GM23338 (cell line): ENCODE measurements at regions not wholly inside any gene's neighbourhood (a gene's known extent, or its start where the extent isn't known, plus 50 kb on each side); places are given as distances from the start of the nearest gene placed in this dataset.

ENCODE experiments used
- ATAC-seq: fragments of 200-7000 bp; cut with Tn5 transposase; 3 replicates; pipeline ENCODE4 v1.9.1; 2020
- DNase-seq: peaks from one replicate; pipeline ENCODE4 v3.0.0-alpha.2; 2015; ENCODE audit warnings: low spot score
- H2AFZ ChIP-seq: fragments of 200-600 bp; sonication (generic); 2 replicates; pipeline ENCODE4 v1.8.0; 2016; ENCODE audit warnings: antibody characterized with exemption, mild to moderate bottlenecking, moderate library complexity
- H3F3A ChIP-seq: fragments of 200-600 bp; sonication (generic); replicated peaks from 2 replicates; pipeline ENCODE4 v1.8.0; 2017; ENCODE audit warnings: antibody characterized with exemption, mixed run types, low read depth
- H3K27ac ChIP-seq: fragments of 200-600 bp; sonication (generic); 2 replicates; pipeline ENCODE4 v1.6.1; 2016; ENCODE audit warnings: low read depth
- H3K27me3 ChIP-seq: fragments of 200-600 bp; sonication (generic); 2 replicates; pipeline ENCODE4 v1.8.0; 2016; ENCODE audit warnings: mild to moderate bottlenecking, mixed run types, moderate library complexity; ENCODE audit not compliant: insufficient read depth
- H3K36me3 ChIP-seq: fragments of 200-600 bp; sonication (generic); 2 replicates; pipeline ENCODE4 v1.8.0; 2016; ENCODE audit warnings: mild to moderate bottlenecking; ENCODE audit not compliant: insufficient read depth
- H3K4me1 ChIP-seq: fragments of 200-600 bp; sonication (generic); 2 replicates; pipeline ENCODE4 v1.8.0; 2016; ENCODE audit warnings: mild to moderate bottlenecking, moderate library complexity; ENCODE audit not compliant: insufficient read depth
- H3K4me2 ChIP-seq: fragments of 200-600 bp; sonication (generic); 2 replicates; pipeline ENCODE4 v1.7.1; 2017; ENCODE audit warnings: mixed run types
- H3K4me3 ChIP-seq: fragments of 200-600 bp; sonication (generic); 2 replicates; pipeline ENCODE4 v1.6.1; 2016; ENCODE audit warnings: mixed run types
- H3K79me2 ChIP-seq: fragments of 200-600 bp; sonication (generic); replicated peaks from 2 replicates; pipeline ENCODE4 v1.8.0; 2017; ENCODE audit warnings: mild to moderate bottlenecking; ENCODE audit not compliant: insufficient read depth
- H3K9me2 ChIP-seq: fragments of 200-600 bp; sonication (generic); 2 replicates; pipeline ENCODE4 v1.8.0; 2017; ENCODE audit not compliant: insufficient read depth
- H4K20me1 ChIP-seq: fragments of 200-600 bp; sonication (generic); replicated peaks from 2 replicates; pipeline ENCODE4 v1.8.0; 2017; ENCODE audit warnings: mild to moderate bottlenecking; ENCODE audit not compliant: insufficient read depth
- H3K27ac Mint-ChIP-seq: 2 replicates; pipeline ENCODE4 v1.8.0; 2020; ENCODE audit warnings: inconsistent platforms, mild to moderate bottlenecking, moderate library complexity, mixed read lengths
- H3K27me3 Mint-ChIP-seq: 3 replicates; pipeline ENCODE4 v1.8.0; 2022; ENCODE audit warnings: low read depth, mild to moderate bottlenecking, moderate library complexity, mixed read lengths, inconsistent platforms; ENCODE audit not compliant: insufficient read depth, poor library complexity
- H3K36me3 Mint-ChIP-seq: 3 replicates; pipeline ENCODE4 v1.8.0; 2021; ENCODE audit warnings: low read depth, mild to moderate bottlenecking, inconsistent platforms, moderate library complexity, mixed read lengths
- H3K4me1 Mint-ChIP-seq: 3 replicates; pipeline ENCODE4 v1.8.0; 2020; ENCODE audit warnings: mild to moderate bottlenecking, inconsistent platforms, mixed read lengths
- H3K4me3 Mint-ChIP-seq: 3 replicates; pipeline ENCODE4 v1.8.0; 2021; ENCODE audit warnings: moderate library complexity, mild to moderate bottlenecking, inconsistent platforms, mixed read lengths
- H3K9me3 Mint-ChIP-seq: 3 replicates; pipeline ENCODE4 v1.8.0; 2020; ENCODE audit warnings: moderate library complexity, mild to moderate bottlenecking, inconsistent platforms, mixed read lengths
- CREB1 ChIP-seq: fragments of 250-450 bp; sonication (Bioruptor Pico); IDR thresholded peaks from 2 replicates; pipeline ENCODE4 v1.5.0; 2020; ENCODE audit warnings: low read depth, mild to moderate bottlenecking, moderate library complexity
- EZH2 ChIP-seq: fragments of 200-600 bp; sonication (generic); IDR thresholded peaks from one replicate; pipeline ENCODE4 v1.8.0; 2017; ENCODE audit warnings: antibody characterized with exemption, mild to moderate bottlenecking, low read depth; ENCODE audit not compliant: unreplicated experiment
- EZH2phosphoT487 ChIP-seq: fragments of 200-600 bp; sonication (generic); IDR thresholded peaks from one replicate; pipeline ENCODE4 v1.8.1; 2018; ENCODE audit warnings: antibody characterized with exemption; ENCODE audit not compliant: unreplicated experiment
- JUNB ChIP-seq: IDR thresholded peaks from one replicate; pipeline ENCODE4 v1.6.1; 2016; ENCODE audit warnings: antibody characterized with exemption; ENCODE audit not compliant: unreplicated experiment
- NANOG ChIP-seq: IDR thresholded peaks from 2 replicates; pipeline ENCODE4 v1.6.1; 2016; ENCODE audit warnings: antibody characterized with exemption, borderline replicate concordance
- POLR2AphosphoS5 ChIP-seq: IDR thresholded peaks from 2 replicates; pipeline ENCODE4 v1.6.1; 2016; ENCODE audit warnings: antibody characterized with exemption, low read depth
- REST ChIP-seq: IDR thresholded peaks from one replicate; pipeline ENCODE4 v1.6.1; 2018; ENCODE audit warnings: antibody characterized with exemption; ENCODE audit not compliant: unreplicated experiment
- STAT1 ChIP-seq: IDR thresholded peaks from one replicate; pipeline ENCODE4 v1.6.1; 2016; ENCODE audit warnings: antibody characterized with exemption; ENCODE audit not compliant: unreplicated experiment
- ZNF114 ChIP-seq: fragments of 250-450 bp; sonication (Bioruptor Pico); IDR thresholded peaks from 2 replicates; pipeline ENCODE4 v1.5.0; 2020; ENCODE audit warnings: mild to moderate bottlenecking, moderate library complexity
- ZNF462 ChIP-seq: fragments of 250-450 bp; sonication (Bioruptor Pico); IDR thresholded peaks from 2 replicates; pipeline ENCODE4 v1.5.0; 2020; ENCODE audit warnings: mild to moderate bottlenecking, moderate library complexity
- TF ChIP-seq, protein P1 (sequence below), 2 experiments: fragments of 200-600 bp in 1 of 2; sonication (generic) in 1 of 2; conservative IDR thresholded peaks; 2 replicates each; pipeline versions ENCODE4 v1.5.1 to v1.6.1; 2016 to 2017; ENCODE audit warnings: antibody characterized with exemption in 2 of 2, low read depth in 2 of 2, mild to moderate bottlenecking in 2 of 2, moderate library complexity in 1 of 2
- TF ChIP-seq, protein P2 (sequence below): IDR thresholded peaks from 2 replicates; pipeline ENCODE4 v1.6.1; 2016; ENCODE audit warnings: antibody characterized with exemption

- no peak for TF ChIP-seq ZNF462 (CRISPR knock-in tag)
- no peak for TF ChIP-seq EZH2phosphoT487
- TF ChIP-seq REST = no peak
- no peak for TF ChIP-seq ZNF114
Measured at GRCh38 chr16:65660390-65660789, 538.5 kb upstream of the CDH11 start (continued).

- no peak for DNase-seq
- Histone ChIP-seq H3K36me3 (no peaks in the 10 kb centered on the region), H3K79me2 (no peaks in the 10 kb centered on the region), H3K4me2 (no peak overlapping the region), H3K27ac (no peak overlapping the region), H3K4me1 (no peaks in the 10 kb centered on the region), H3F3A (no peaks in the 10 kb centered on the region), H3K27me3 (no peaks in the 10 kb centered on the region), H3K9me2 (peaks cover 8% of the 10 kb centered on the region), H3K4me3 (no peak overlapping the region), H4K20me1 (no peaks in the 10 kb centered on the region), H2AFZ (no peak overlapping the region)
- ATAC-seq = no peak
- Mint-ChIP-seq H3K27me3 (peaks cover 2% of the 10 kb centered on the region), H3K4me3 (no peak overlapping the region), H3K36me3 (no peaks in the 10 kb centered on the region), H3K27ac (no peak overlapping the region), H3K4me1 (peaks cover 3% of the 10 kb centered on the region; the same call in 2 of the 3 replicates), H3K9me3 (peaks cover 4% of the 10 kb centered on the region; the same call in 2 of the 3 replicates)
- TF ChIP-seq EZH2 = no peak
- TF ChIP-seq JUNB = no peak
- TF ChIP-seq NANOG = no peak
- no peak for TF ChIP-seq POLR2AphosphoS5
- no peak for TF ChIP-seq ZNF114
- TF ChIP-seq, protein P1, sequence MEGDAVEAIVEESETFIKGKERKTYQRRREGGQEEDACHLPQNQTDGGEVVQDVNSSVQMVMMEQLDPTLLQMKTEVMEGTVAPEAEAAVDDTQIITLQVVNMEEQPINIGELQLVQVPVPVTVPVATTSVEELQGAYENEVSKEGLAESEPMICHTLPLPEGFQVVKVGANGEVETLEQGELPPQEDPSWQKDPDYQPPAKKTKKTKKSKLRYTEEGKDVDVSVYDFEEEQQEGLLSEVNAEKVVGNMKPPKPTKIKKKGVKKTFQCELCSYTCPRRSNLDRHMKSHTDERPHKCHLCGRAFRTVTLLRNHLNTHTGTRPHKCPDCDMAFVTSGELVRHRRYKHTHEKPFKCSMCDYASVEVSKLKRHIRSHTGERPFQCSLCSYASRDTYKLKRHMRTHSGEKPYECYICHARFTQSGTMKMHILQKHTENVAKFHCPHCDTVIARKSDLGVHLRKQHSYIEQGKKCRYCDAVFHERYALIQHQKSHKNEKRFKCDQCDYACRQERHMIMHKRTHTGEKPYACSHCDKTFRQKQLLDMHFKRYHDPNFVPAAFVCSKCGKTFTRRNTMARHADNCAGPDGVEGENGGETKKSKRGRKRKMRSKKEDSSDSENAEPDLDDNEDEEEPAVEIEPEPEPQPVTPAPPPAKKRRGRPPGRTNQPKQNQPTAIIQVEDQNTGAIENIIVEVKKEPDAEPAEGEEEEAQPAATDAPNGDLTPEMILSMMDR (conservative IDR thresholded peaks at IDR 0.05; ENCODE audit: low read depth in 2 of 2) = no peak
- TF ChIP-seq EZH2phosphoT487 = no peak
- no peak for TF ChIP-seq STAT1
- TF ChIP-seq, protein P2, sequence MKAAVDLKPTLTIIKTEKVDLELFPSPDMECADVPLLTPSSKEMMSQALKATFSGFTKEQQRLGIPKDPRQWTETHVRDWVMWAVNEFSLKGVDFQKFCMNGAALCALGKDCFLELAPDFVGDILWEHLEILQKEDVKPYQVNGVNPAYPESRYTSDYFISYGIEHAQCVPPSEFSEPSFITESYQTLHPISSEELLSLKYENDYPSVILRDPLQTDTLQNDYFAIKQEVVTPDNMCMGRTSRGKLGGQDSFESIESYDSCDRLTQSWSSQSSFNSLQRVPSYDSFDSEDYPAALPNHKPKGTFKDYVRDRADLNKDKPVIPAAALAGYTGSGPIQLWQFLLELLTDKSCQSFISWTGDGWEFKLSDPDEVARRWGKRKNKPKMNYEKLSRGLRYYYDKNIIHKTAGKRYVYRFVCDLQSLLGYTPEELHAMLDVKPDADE = no peak
- no peak for TF ChIP-seq CREB1 (CRISPR knock-in tag)
Measured at GRCh38 chr16:65659758-65660157, 537.9 kb upstream of the CDH11 start.
